Esophagus muscularis mucosa (tissue), 3 donors: ENCODE measurements at regions not wholly inside any gene's neighbourhood (a gene's known extent, or its start where the extent isn't known, plus 50 kb on each side); places are given as distances from the start of the nearest gene placed in this dataset.

Source experiments
- CTCF ChIP-seq, 3 experiments: fragments of 200-600 bp in 2 of 3; fragments of 450-650 bp in 1 of 3; sonication (generic) in 2 of 3; IDR thresholded peaks; one replicate each; pipeline ENCODE4 v1.5.1; 2017 to 2019; ENCODE audit warnings: antibody characterized with exemption in 3 of 3, mild to moderate bottlenecking in 2 of 3, moderate library complexity in 1 of 3
- POLR2AphosphoS5 ChIP-seq, 2 donors: sonication (generic); formaldehyde crosslinking; IDR thresholded peaks; one replicate each; pipeline ENCODE4 v1.6.1; 2017; ENCODE audit warnings: antibody characterized with exemption in 2 of 2

DNA sequence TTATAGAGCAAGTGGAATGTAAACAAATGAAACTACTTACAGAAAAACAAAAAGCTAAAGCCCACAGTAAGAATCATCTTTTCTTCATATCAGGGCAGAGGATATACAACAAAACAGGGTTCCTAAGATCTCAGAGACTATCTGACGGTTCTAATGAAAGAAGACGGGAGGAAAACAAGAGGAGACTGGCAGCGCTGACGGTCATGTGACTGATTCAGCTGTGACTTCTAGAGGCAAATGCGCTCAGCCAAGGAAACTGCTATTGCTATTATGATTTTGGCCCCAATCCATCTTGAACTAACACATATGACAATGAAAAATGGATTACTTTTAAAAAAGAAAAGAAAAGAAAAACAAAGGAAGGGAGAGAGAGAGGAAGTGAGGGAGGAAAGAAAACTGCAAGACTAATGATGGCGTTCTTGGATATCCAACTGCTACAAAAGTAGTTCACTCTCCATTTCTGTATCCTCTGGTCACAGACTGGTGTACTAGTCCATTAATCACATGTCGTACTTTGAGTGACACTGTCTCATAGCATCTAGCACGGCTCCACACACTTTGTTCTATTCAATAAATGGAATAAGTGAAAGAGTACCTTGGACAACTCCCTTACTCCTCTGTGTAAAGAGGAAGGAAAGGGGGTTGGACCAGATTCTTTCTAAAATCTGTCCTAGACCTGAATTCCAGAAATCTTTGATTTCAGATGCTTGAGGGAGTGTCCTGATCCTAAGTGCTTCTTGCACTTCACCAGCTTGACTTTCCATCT is 119.3 kb downstream of the DAD1 start:
- TF ChIP-seq POLR2AphosphoS5 (IDR thresholded peaks at IDR 0.05) (no peak), CTCF (IDR thresholded peaks at IDR 0.05) (no peak)
